ENCODE measurements at regions not wholly inside any gene's neighbourhood (a gene's known extent, or its start where the extent isn't known, plus 50 kb on each side); places are given as distances from the start of the nearest gene placed in this dataset.

DNA sequence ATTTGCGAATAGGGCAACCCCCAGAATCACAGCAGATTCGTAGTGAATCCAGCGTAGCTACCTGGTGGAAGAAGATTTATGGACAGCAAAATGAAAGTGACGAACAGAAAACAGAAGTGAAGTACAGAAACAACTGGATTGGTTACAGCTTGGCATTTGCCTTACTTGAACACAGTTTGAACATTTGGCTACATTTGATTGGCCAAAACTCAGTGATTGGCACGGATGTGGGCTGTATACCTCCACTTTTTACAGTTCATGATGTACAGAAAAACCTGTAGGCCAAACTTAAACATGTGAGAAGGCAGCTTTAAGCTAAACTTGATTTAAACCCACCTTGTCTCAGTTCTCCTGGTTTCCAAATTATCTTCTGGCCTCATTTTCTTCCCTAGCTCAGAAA is 49.9 kb upstream of the AMN1 start:
- DNase-seq = no peak

Measured in NCI-H2029 (cell line).